ENCODE measurements at regions not wholly inside any gene's neighbourhood (a gene's known extent, or its start where the extent isn't known, plus 50 kb on each side); places are given as distances from the start of the nearest gene placed in this dataset.

GRCh38 chr1:83773059-83773458 lies 225.9 kb downstream of the TTLL7 start:
- no peak for DNase-seq (ENCODE audit: low read depth in 1 of 2, low spot score in 1 of 2)

- no peak for DNase-seq (ENCODE audit: low read depth in 1 of 2, low spot score in 1 of 2)
Measured at GRCh38 chr1:83770319-83770661, 228.6 kb downstream of the TTLL7 start.

GRCh38 chr1:83769594-83770318 lies 229.2 kb downstream of the TTLL7 start:
- no peak for DNase-seq (ENCODE audit: low read depth in 1 of 2, low spot score in 1 of 2)

- no peak for DNase-seq (ENCODE audit: low read depth in 1 of 2, low spot score in 1 of 2)
Measured at GRCh38 chr1:83769072-83769471, 229.9 kb downstream of the TTLL7 start.

- no peak for DNase-seq (ENCODE audit: low read depth in 1 of 2, low spot score in 1 of 2)
Measured at GRCh38 chr1:83766241-83766691, 232.7 kb downstream of the TTLL7 start.

GRCh38 chr1:83765125-83765524 lies 233.8 kb downstream of the TTLL7 start:
- DNase-seq (ENCODE audit: low read depth in 1 of 2, low spot score in 1 of 2), result no peak

- DNase-seq (ENCODE audit: low read depth in 1 of 2, low spot score in 1 of 2), result no peak
Measured at GRCh38 chr1:83764209-83764608, 234.7 kb downstream of the TTLL7 start.

GRCh38 chr1:83763361-83764095 lies 235.4 kb downstream of the TTLL7 start:
- DNase-seq (ENCODE audit: low read depth in 1 of 2, low spot score in 1 of 2), result no peak

GRCh38 chr1:83762416-83762815 lies 236.5 kb downstream of the TTLL7 start:
- no peak for DNase-seq (ENCODE audit: low read depth in 1 of 2, low spot score in 1 of 2)

GRCh38 chr1:83762039-83762365 lies 236.9 kb downstream of the TTLL7 start:
- DNase-seq (ENCODE audit: low read depth in 1 of 2, low spot score in 1 of 2), result no peak

- DNase-seq (ENCODE audit: low read depth in 1 of 2, low spot score in 1 of 2), result no peak
Measured at GRCh38 chr1:83761167-83762038, 237.5 kb downstream of the TTLL7 start.

GRCh38 chr1:83760226-83761021 lies 238.5 kb downstream of the TTLL7 start:
- DNase-seq (ENCODE audit: low read depth in 1 of 2, low spot score in 1 of 2), result no peak

- DNase-seq (ENCODE audit: low read depth in 1 of 2, low spot score in 1 of 2), result no peak
Measured at GRCh38 chr1:83756984-83757717, 241.8 kb downstream of the TTLL7 start.

- no peak for DNase-seq (ENCODE audit: low read depth in 1 of 2, low spot score in 1 of 2)
Measured at GRCh38 chr1:83751602-83752001, 247.3 kb downstream of the TTLL7 start.

GRCh38 chr1:83750201-83750600 lies 248.7 kb downstream of the TTLL7 start:
- DNase-seq (ENCODE audit: low read depth in 1 of 2, low spot score in 1 of 2), result no peak

- DNase-seq (ENCODE audit: low read depth in 1 of 2, low spot score in 1 of 2), result no peak
Measured at GRCh38 chr1:83747853-83748482, 251.0 kb downstream of the TTLL7 start.

- DNase-seq (ENCODE audit: low read depth in 1 of 2, low spot score in 1 of 2), result no peak
Measured at GRCh38 chr1:83746234-83746633, 252.7 kb downstream of the TTLL7 start.

- no peak for DNase-seq (ENCODE audit: low read depth in 1 of 2, low spot score in 1 of 2)
Measured at GRCh38 chr1:83742446-83742845, 256.5 kb downstream of the TTLL7 start.

- no peak for DNase-seq (ENCODE audit: low read depth in 1 of 2, low spot score in 1 of 2)
Measured at GRCh38 chr1:83741770-83742169, 257.2 kb downstream of the TTLL7 start.

GRCh38 chr1:83741348-83741747 lies 257.6 kb downstream of the TTLL7 start:
- no peak for DNase-seq (ENCODE audit: low read depth in 1 of 2, low spot score in 1 of 2)

Measured in activated CD4-positive, alpha-beta T cell treated with anti-CD3 and anti-CD28 coated beads, Interleukin-2, amount 50 U/mL, for 24 hours (primary cell).